Parathyroid adenoma (tissue), 2 donors: ENCODE measurements at regions not wholly inside any gene's neighbourhood (a gene's known extent, or its start where the extent isn't known, plus 50 kb on each side); places are given as distances from the start of the nearest gene placed in this dataset.

Source experiments
- H2AFZ ChIP-seq: fragments of 300-600 bp; sonication (generic); one replicate; pipeline ENCODE4 v1.7.0; 2017; ENCODE audit warnings: antibody characterized with exemption, mild to moderate bottlenecking
- H3K27ac ChIP-seq: fragments of 300-600 bp; sonication (generic); one replicate; pipeline ENCODE4 v1.7.0; 2017
- H3K27me3 ChIP-seq: fragments of 300-600 bp; sonication (generic); one replicate; pipeline ENCODE4 v1.7.0; 2017; ENCODE audit warnings: low read length; ENCODE audit not compliant: control insufficient read depth, insufficient read depth
- H3K36me3 ChIP-seq: fragments of 300-600 bp; sonication (generic); one replicate; pipeline ENCODE4 v1.7.0; 2017; ENCODE audit warnings: low read length; ENCODE audit not compliant: control insufficient read depth, insufficient read depth
- H3K4me1 ChIP-seq: fragments of 300-600 bp; sonication (generic); one replicate; pipeline ENCODE4 v1.7.0; 2017; ENCODE audit warnings: control low read depth
- H3K4me2 ChIP-seq: fragments of 300-600 bp; sonication (generic); one replicate; pipeline ENCODE4 v1.7.0; 2017; ENCODE audit warnings: low read length
- H3K4me3 ChIP-seq: fragments of 300-600 bp; sonication (generic); one replicate; pipeline ENCODE4 v1.7.0; 2017; ENCODE audit warnings: low read depth, low read length
- H3K79me2 ChIP-seq: fragments of 300-600 bp; sonication (generic); one replicate; pipeline ENCODE4 v1.7.0; 2017; ENCODE audit warnings: control low read depth
- H3K9ac ChIP-seq: fragments of 300-600 bp; sonication (generic); one replicate; pipeline ENCODE4 v1.7.0; 2017; ENCODE audit warnings: mild to moderate bottlenecking
- H3K9me3 ChIP-seq: fragments of 300-600 bp; sonication (generic); one replicate; pipeline ENCODE4 v1.7.0; 2017; ENCODE audit warnings: low read length; ENCODE audit not compliant: control insufficient read depth
- CTCF ChIP-seq: fragments of 300-600 bp; sonication (generic); IDR thresholded peaks from one replicate; pipeline ENCODE4 v1.7.0; 2017; ENCODE audit warnings: antibody characterized with exemption, mild to moderate bottlenecking
- donor health status: primary hyperparathyroidism.

GRCh38 chr2:71903841-71904240, 243.8 kb downstream of the CYP26B1 start:
- H3K4me1 ChIP-seq, result no peaks in the 10 kb centered on the region
- no peaks in the 10 kb centered on the region for H3K9me3 ChIP-seq
- no peak overlapping the region for H3K4me3 ChIP-seq
- H3K27ac ChIP-seq, result no peak overlapping the region
- peaks cover 4% of the 10 kb centered on the region for H3K27me3 ChIP-seq
- H3K9ac ChIP-seq, result no peak overlapping the region
- no peak overlapping the region for H3K4me2 ChIP-seq
- no peaks in the 10 kb centered on the region for H3K79me2 ChIP-seq
- no peak for TF ChIP-seq CTCF
- H2AFZ ChIP-seq, result no peak overlapping the region
- no peaks in the 10 kb centered on the region for H3K36me3 ChIP-seq

- no peaks in the 10 kb centered on the region for H3K9me3 ChIP-seq
- H3K4me2 ChIP-seq, result no peak overlapping the region
- H3K27me3 ChIP-seq, result no peaks in the 10 kb centered on the region
- no peaks in the 10 kb centered on the region for H3K4me1 ChIP-seq
- no peak for TF ChIP-seq CTCF
- H3K9ac ChIP-seq, result no peak overlapping the region
- no peak overlapping the region for H2AFZ ChIP-seq
- no peak overlapping the region for H3K4me3 ChIP-seq
- no peaks in the 10 kb centered on the region for H3K79me2 ChIP-seq
- H3K27ac ChIP-seq, result no peak overlapping the region
- no peaks in the 10 kb centered on the region for H3K36me3 ChIP-seq
Measured at GRCh38 chr2:71901466-71901865, 246.2 kb downstream of the CYP26B1 start.

- Histone ChIP-seq H3K36me3 (no peaks in the 10 kb centered on the region), H3K79me2 (no peaks in the 10 kb centered on the region), H2AFZ (no peak overlapping the region), H3K4me1 (no peaks in the 10 kb centered on the region), H3K27ac (no peak overlapping the region), H3K4me3 (no peak overlapping the region), H3K4me2 (no peak overlapping the region), H3K9ac (no peak overlapping the region), H3K27me3 (no peaks in the 10 kb centered on the region), H3K9me3 (no peaks in the 10 kb centered on the region)
- TF ChIP-seq CTCF, result no peak
Measured at GRCh38 chr2:71898851-71899681, 248.6 kb downstream of the CYP26B1 start.

GRCh38 chr2:71898375-71898774, 249.3 kb downstream of the CYP26B1 start:
- Histone ChIP-seq H3K4me3 (no peak overlapping the region), H3K27ac (no peak overlapping the region), H3K36me3 (no peaks in the 10 kb centered on the region), H3K79me2 (no peaks in the 10 kb centered on the region), H3K9me3 (no peaks in the 10 kb centered on the region), H2AFZ (no peak overlapping the region), H3K4me1 (no peaks in the 10 kb centered on the region), H3K9ac (no peak overlapping the region), H3K27me3 (no peaks in the 10 kb centered on the region), H3K4me2 (no peak overlapping the region)
- no peak for TF ChIP-seq CTCF

GRCh38 chr2:71897836-71898235, 249.8 kb downstream of the CYP26B1 start:
- H3K9me3 ChIP-seq, result no peaks in the 10 kb centered on the region
- H3K9ac ChIP-seq, result no peak overlapping the region
- H3K4me3 ChIP-seq, result no peak overlapping the region
- no peak overlapping the region for H3K27ac ChIP-seq
- no peaks in the 10 kb centered on the region for H3K36me3 ChIP-seq
- no peak overlapping the region for H3K4me2 ChIP-seq
- H2AFZ ChIP-seq, result no peak overlapping the region
- H3K79me2 ChIP-seq, result no peaks in the 10 kb centered on the region
- TF ChIP-seq CTCF, result no peak
- no peaks in the 10 kb centered on the region for H3K4me1 ChIP-seq
- no peaks in the 10 kb centered on the region for H3K27me3 ChIP-seq
